ENCODE measurements at regions not wholly inside any gene's neighbourhood (a gene's known extent, or its start where the extent isn't known, plus 50 kb on each side); places are given as distances from the start of the nearest gene placed in this dataset.

DNA sequence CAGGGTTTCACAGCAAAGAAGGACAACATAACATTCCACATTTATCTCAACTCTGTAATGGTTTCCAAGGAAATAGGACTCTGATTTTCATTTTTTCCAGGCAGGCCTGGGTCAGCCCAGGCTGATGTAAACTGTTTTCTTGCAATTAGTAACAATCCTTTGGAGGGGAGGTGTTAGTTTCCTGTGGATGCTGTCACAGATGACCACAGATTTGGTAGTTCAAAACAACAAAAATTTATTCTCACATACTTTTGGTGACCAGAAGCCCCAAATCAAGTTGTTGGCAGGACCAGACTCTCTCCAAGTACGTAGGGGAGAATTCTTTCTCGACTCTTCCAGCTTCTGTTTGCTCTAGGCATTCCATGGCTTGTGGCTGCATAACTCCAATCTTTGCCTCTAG is 88.0 kb downstream of the EDEM1 start:
- Mint-ChIP-seq H3K27ac (ENCODE audit: unreplicated experiment) (no peak overlapping the region), H3K27me3 (ENCODE audit: unreplicated experiment) (no peaks in the 10 kb centered on the region), H3K4me1 (ENCODE audit: low read depth, unreplicated experiment) (no peaks in the 10 kb centered on the region), H3K4me3 (ENCODE audit: low read depth, unreplicated experiment) (no peak overlapping the region), H3K36me3 (ENCODE audit: insufficient read depth, unreplicated experiment) (no peaks in the 10 kb centered on the region), H3K9me3 (ENCODE audit: low read depth, unreplicated experiment) (no peaks in the 10 kb centered on the region)
- DNase-seq = no peak
- BruUV-seq (replicated peaks) = no TSS peak
- TF ChIP-seq, protein P1, sequence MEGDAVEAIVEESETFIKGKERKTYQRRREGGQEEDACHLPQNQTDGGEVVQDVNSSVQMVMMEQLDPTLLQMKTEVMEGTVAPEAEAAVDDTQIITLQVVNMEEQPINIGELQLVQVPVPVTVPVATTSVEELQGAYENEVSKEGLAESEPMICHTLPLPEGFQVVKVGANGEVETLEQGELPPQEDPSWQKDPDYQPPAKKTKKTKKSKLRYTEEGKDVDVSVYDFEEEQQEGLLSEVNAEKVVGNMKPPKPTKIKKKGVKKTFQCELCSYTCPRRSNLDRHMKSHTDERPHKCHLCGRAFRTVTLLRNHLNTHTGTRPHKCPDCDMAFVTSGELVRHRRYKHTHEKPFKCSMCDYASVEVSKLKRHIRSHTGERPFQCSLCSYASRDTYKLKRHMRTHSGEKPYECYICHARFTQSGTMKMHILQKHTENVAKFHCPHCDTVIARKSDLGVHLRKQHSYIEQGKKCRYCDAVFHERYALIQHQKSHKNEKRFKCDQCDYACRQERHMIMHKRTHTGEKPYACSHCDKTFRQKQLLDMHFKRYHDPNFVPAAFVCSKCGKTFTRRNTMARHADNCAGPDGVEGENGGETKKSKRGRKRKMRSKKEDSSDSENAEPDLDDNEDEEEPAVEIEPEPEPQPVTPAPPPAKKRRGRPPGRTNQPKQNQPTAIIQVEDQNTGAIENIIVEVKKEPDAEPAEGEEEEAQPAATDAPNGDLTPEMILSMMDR (IDR thresholded peaks at IDR 0.05; ENCODE audit: unreplicated experiment) = no peak
- CTCF ChIA-PET = no interaction called here
- intact Hi-C loops (cut with micrococcal nuclease; ENCODE audit: unreplicated experiment) = no loop called here

DNA sequence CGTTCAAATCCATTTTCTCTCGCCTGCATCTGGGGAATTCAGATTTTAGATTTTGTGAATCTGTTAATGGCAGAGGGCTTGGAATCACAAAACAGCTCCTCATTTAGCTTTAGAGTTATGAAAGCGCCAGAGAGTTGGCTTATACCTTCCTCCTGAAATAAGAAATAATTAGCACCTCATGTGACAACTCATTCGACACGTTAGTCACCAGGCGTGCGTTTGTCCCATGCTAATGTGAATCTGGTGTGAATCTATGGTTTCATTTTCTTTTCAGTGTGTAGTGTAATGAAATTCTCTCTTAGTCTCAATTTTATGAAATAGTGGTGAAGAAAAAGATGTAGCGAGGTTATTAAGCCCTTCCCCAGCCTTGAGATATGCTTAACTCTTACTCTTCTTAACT is 89.4 kb downstream of the EDEM1 start:
- H3K27ac Mint-ChIP-seq (ENCODE audit: unreplicated experiment) = no peak overlapping the region
- no peaks in the 10 kb centered on the region for H3K9me3 Mint-ChIP-seq (ENCODE audit: low read depth, unreplicated experiment)
- no peaks in the 10 kb centered on the region for H3K27me3 Mint-ChIP-seq (ENCODE audit: unreplicated experiment)
- intact Hi-C loops (cut with micrococcal nuclease; ENCODE audit: unreplicated experiment) = no loop called here
- CTCF ChIA-PET = interaction anchor here (0.7 kb wide), 1 partner anchor 816 kb away, joined by 6 read pairs; no protein-coding TSS in a partner anchor
- H3K4me3 Mint-ChIP-seq (ENCODE audit: low read depth, unreplicated experiment) = no peak overlapping the region
- no TSS peak for BruUV-seq (replicated peaks)
- no peaks in the 10 kb centered on the region for H3K36me3 Mint-ChIP-seq (ENCODE audit: insufficient read depth, unreplicated experiment)
- DNase-seq = no peak
- H3K4me1 Mint-ChIP-seq (ENCODE audit: low read depth, unreplicated experiment) = no peaks in the 10 kb centered on the region
- TF ChIP-seq, protein P1 (IDR thresholded peaks at IDR 0.05; ENCODE audit: unreplicated experiment) = no peak

DNA sequence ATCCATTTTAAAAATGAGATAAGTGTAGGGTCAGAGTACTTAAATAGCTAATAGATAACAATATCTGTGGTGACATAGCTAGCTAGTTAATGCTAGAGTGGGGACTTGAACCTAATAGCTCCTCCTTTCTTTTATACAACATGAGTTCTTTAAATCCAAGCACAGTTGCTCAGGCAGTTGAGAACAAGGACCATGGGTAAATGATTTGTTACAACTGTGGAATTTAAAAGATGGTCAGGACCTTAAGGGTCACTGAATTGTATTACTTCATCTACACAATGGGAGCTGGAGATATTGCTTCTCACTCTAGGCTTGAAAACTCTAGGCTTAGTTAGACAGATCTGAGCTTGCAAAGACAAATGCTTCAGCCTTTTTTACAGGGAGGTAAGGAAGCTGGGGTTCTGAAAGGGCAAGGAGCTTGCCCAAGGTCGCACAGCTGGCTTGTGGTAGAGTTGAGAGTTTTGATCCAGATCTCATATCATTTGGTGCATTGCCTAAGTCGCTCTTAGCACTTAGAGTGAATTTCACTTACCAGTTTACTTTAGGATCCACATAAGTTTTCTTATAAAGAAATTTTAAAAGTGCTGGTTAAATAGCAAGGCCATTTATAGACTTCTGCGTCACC is 90.2 kb downstream of the EDEM1 start:
- no peaks in the 10 kb centered on the region for H3K27me3 Mint-ChIP-seq (ENCODE audit: unreplicated experiment)
- intact Hi-C loops (cut with micrococcal nuclease; ENCODE audit: unreplicated experiment) = no loop called here
- H3K27ac Mint-ChIP-seq (ENCODE audit: unreplicated experiment) = no peak overlapping the region
- no TSS peak for BruUV-seq (replicated peaks)
- no peaks in the 10 kb centered on the region for H3K36me3 Mint-ChIP-seq (ENCODE audit: insufficient read depth, unreplicated experiment)
- no peaks in the 10 kb centered on the region for H3K9me3 Mint-ChIP-seq (ENCODE audit: low read depth, unreplicated experiment)
- H3K4me1 Mint-ChIP-seq (ENCODE audit: low read depth, unreplicated experiment) = no peaks in the 10 kb centered on the region
- CTCF ChIA-PET = no interaction called here
- no peak for DNase-seq
- TF ChIP-seq, protein P1 (IDR thresholded peaks at IDR 0.05; ENCODE audit: unreplicated experiment) = no peak
- H3K4me3 Mint-ChIP-seq (ENCODE audit: low read depth, unreplicated experiment) = no peak overlapping the region

DNA sequence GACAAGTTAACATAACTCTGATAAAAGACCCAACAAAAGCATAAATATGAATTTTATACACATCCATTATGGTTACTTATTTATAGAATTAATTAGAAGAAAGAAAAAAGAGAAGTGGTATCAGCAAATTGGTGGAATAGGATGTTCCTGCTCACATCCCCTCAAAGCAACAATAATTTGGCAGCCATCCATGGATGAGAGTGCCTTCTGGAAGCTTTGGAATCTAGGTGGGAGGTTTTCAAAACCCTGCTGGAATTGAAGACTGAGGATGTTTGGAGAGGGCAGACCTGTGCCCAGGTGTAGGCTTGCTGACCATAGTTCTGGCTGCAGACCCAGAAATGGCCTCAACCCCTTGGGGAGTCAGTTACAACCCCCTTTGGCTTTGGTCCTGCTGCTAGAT is 91.2 kb downstream of the EDEM1 start:
- H3K36me3 Mint-ChIP-seq (ENCODE audit: insufficient read depth, unreplicated experiment) = no peaks in the 10 kb centered on the region
- H3K4me3 Mint-ChIP-seq (ENCODE audit: low read depth, unreplicated experiment) = no peak overlapping the region
- no peak for DNase-seq
- no peaks in the 10 kb centered on the region for H3K9me3 Mint-ChIP-seq (ENCODE audit: low read depth, unreplicated experiment)
- BruUV-seq (replicated peaks) = no TSS peak
- no peaks in the 10 kb centered on the region for H3K4me1 Mint-ChIP-seq (ENCODE audit: low read depth, unreplicated experiment)
- H3K27ac Mint-ChIP-seq (ENCODE audit: unreplicated experiment) = no peak overlapping the region
- CTCF ChIA-PET = interaction anchor here (0.6 kb wide), 1 partner anchor 1183 kb away, joined by 3 read pairs; no protein-coding TSS in a partner anchor
- TF ChIP-seq, protein P1 (IDR thresholded peaks at IDR 0.05; ENCODE audit: unreplicated experiment) = no peak
- H3K27me3 Mint-ChIP-seq (ENCODE audit: unreplicated experiment) = no peaks in the 10 kb centered on the region
- intact Hi-C loops (cut with micrococcal nuclease; ENCODE audit: unreplicated experiment) = no loop called here

All from Calu3 (cell line).